Stomach (tissue), 4 donors: ENCODE measurements at regions not wholly inside any gene's neighbourhood (a gene's known extent, or its start where the extent isn't known, plus 50 kb on each side); places are given as distances from the start of the nearest gene placed in this dataset.

Experiments
- CTCF ChIP-seq, 7 experiments: fragments of 450-650 bp in 4 of 7; fragments of 200-600 bp in 3 of 7; sonication (generic) in 3 of 7; IDR thresholded peaks; one replicate each; pipeline ENCODE4 v1.5.1; 2016 to 2019; ENCODE audit warnings: antibody characterized with exemption in 7 of 7, control low read depth in 2 of 7, mild to moderate bottlenecking in 1 of 7
- EP300 ChIP-seq: sonication (generic); formaldehyde crosslinking; IDR thresholded peaks from one replicate; pipeline ENCODE4 v1.6.1; 2017; ENCODE audit warnings: antibody characterized with exemption
- POLR2A ChIP-seq, 4 donors: fragments of 450-650 bp; IDR thresholded peaks; one replicate each; pipeline ENCODE4 v1.6.1; 2016; ENCODE audit warnings: antibody characterized with exemption in 4 of 4, control low read depth in 2 of 4, mild to moderate bottlenecking in 1 of 4, moderate library complexity in 1 of 4

DNA sequence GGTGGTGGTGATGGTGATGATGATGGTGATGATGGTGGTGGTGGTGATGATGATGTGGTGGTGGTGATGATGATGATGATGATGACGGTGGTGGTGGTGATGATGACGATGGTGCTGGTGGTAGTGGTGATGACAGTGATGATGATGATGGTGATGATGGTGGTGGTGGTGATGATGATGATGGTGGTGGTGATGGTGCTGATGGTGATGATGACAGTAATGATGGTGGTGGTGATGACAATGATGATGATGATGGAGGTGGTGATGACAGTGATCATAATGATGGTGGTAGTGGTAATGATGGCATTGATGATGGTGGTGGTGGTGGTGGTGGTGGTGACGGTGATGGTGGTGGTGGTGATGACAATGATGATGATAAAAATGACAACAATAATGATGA, 52.1 kb upstream of the ANO1 start:
- no peak for TF ChIP-seq CTCF (IDR thresholded peaks at IDR 0.05)
- TF ChIP-seq POLR2A (IDR thresholded peaks at IDR 0.05) = no peak
- no peak for TF ChIP-seq EP300
